H1 (cell line): ENCODE measurements at regions not wholly inside any gene's neighbourhood (a gene's known extent, or its start where the extent isn't known, plus 50 kb on each side); places are given as distances from the start of the nearest gene placed in this dataset.

ENCODE experiments used
- EZH2 ChIP-seq: fragments of 200-600 bp; sonication (generic); IDR thresholded peaks from 2 replicates; pipeline ENCODE4 v1.7.1; 2012; ENCODE audit warnings: low read depth, mild to moderate bottlenecking, moderate library complexity, low read length, inconsistent platforms; ENCODE audit not compliant: severe bottlenecking
- NANOG ChIP-seq: IDR thresholded peaks from 2 replicates; pipeline ENCODE4 v1.6.1; 2011; ENCODE audit warnings: low read length, low read depth, mild to moderate bottlenecking, inconsistent platforms; ENCODE audit not compliant: insufficient read depth, poor library complexity, severe bottlenecking
- SP1 ChIP-seq: IDR thresholded peaks from 2 replicates; pipeline ENCODE4 v1.6.1; 2011; ENCODE audit warnings: low read depth, low read length

- TF ChIP-seq EZH2 (no peak), NANOG (no peak), SP1 (no peak)
Observed at GRCh38 chr4:129362691-129363274, 266.8 kb downstream of the C4orf33 start (continued).
